T-helper 1 cell treated with Interleukin-12 subunit alpha and Interleukin-12 subunit beta and Interleukin-4 antibody, amounts not matched to agents 30 μg/mL and 1 μg/mL, for 36 hours (primary cell): ENCODE measurements at regions not wholly inside any gene's neighbourhood (a gene's known extent, or its start where the extent isn't known, plus 50 kb on each side); places are given as distances from the start of the nearest gene placed in this dataset.
A peak's percentile ranks its signal among the peaks of the same experiment; 100 is the strongest.
"Not testable (repeated sequence)": the region's sequence is repeated elsewhere in the genome, so short reads cannot be mapped to it uniquely, and the experiment has no call there.

ENCODE experiments used
- H3K27ac Mint-ChIP-seq: one replicate; pipeline ENCODE4 v1.8.0; 2021; ENCODE audit warnings: mild to moderate bottlenecking, mixed read lengths
- H3K27me3 Mint-ChIP-seq: one replicate; pipeline ENCODE4 v1.8.0; 2021; ENCODE audit warnings: low read depth, mixed read lengths
- H3K36me3 Mint-ChIP-seq: one replicate; pipeline ENCODE4 v1.8.0; 2021; ENCODE audit warnings: low read depth, mixed read lengths
- H3K4me1 Mint-ChIP-seq: one replicate; pipeline ENCODE4 v1.8.0; 2021; ENCODE audit warnings: low read depth, mixed read lengths
- H3K4me3 Mint-ChIP-seq: one replicate; pipeline ENCODE4 v1.8.0; 2021; ENCODE audit warnings: mild to moderate bottlenecking, moderate library complexity, mixed read lengths
- H3K9me3 Mint-ChIP-seq: one replicate; pipeline ENCODE4 v1.8.0; 2021; ENCODE audit warnings: mixed read lengths

DNA sequence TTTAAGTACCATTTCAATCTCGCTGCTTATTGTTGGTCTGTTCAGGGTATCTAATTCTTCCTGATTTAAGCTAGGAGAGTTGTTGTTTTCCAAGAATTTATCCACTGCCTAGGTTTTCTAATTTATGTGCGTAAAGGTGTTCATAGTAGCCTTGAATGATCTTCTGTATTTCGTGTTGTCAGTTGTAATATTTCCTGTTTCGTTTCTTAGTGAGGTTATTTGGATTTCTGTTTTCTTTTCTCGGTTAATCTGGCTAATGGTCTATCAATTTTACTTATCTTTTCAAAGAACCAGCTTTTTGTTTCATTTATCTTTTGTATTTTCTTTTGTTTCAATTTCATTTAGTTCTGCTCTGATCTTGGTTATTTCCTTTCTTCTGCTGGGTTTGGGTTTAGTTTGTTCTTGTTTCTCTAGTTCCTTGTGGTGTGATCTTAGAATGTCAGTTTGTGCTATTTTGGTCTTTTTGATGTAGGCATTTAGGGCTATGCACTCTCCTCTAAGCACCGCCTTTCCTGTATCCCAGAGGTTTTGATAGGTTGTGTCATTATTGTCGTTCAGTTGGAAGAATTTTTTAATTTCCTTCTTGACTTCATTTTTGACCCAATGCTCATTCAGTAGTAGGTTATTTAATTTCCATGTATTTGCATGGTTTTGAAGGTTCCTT, 92.5 kb upstream of the CSRP2 start:
- not testable (repeated sequence) for H3K27ac Mint-ChIP-seq, H3K9me3 Mint-ChIP-seq, H3K36me3 Mint-ChIP-seq, H3K27me3 Mint-ChIP-seq, H3K4me1 Mint-ChIP-seq
- H3K4me3 Mint-ChIP-seq, result peak overlapping the region; percentile 11

DNA sequence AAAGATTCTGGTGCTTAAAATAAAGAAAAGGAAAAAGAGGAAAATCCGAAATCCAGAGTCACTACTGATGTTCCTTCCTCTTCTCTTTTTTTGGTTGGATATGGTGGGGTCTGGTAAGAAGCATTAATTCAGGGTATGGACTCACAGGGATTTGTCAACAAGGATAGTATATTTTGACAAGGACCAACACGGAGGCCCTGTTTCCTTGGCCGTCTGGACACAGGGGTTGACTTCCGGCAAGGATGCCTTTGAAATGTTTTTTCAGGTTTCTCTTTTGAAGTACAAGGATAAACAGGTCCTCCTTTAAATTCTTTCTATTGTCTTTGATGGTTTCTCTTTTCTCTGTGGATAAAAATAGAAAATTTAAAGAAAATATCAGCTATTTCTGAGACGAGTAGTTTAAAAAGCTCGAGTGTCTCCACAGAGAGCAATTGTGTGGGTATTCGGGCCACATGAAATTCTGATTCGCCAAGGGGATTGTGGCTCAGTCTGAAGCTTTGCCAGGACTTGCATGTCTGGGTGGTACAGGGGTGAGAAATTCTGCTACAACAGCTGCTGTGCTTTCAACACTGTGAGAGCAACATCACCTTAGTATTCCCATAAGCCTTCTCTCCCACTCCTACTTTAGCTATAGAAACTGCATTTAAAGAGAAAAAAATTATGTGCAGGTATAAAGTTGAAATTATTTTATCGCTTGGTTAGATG, 88.5 kb upstream of the CSRP2 start:
- H3K27ac Mint-ChIP-seq, result no peak overlapping the region
- no peaks in the 10 kb centered on the region for H3K9me3 Mint-ChIP-seq

DNA sequence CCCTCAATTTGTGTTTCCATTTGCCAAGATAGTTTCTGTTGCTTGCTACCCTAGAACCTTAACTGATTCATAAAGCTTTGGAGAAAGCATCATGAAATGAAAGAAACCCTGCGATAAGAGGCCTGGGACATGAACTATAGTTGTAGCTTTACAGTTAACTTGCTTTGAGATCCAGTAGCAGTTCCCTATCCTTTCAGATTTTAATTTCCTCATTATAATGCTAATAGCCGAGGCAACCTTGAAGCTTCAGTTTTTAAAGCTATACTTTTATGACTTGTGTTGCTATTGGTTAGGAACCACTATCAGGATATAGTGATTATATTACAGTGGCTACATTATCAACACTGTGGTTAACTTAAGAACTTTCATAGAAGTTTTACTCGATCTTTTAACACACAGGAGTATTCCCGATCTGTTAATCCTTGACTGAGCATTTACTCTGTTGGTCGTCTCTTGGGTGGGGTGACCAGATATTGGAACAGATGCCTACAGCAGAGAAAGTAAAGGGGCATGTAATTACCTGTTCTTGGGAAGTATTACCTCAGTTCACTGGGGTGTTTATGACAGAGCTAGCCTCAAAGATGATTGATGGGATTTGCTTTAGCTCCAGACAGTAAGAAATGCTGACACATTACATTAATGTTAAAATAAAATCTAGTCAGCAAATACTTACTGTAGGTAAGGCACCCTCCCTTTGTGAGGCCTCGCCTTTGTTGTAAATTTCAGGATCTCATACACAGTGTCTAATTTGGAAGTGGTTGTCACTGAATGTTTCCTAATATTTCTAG, 86.2 kb upstream of the CSRP2 start:
- Mint-ChIP-seq H3K4me1 (no peaks in the 10 kb centered on the region), H3K36me3 (no peaks in the 10 kb centered on the region), H3K27ac (no peak overlapping the region), H3K4me3 (no peak overlapping the region), H3K9me3 (no peaks in the 10 kb centered on the region), H3K27me3 (no peaks in the 10 kb centered on the region)

More for the DNA sequence above, 88.5 kb upstream of the CSRP2 start:
- Mint-ChIP-seq H3K4me1 (peaks cover 5% of the 10 kb centered on the region), H3K4me3 (no peak overlapping the region), H3K27me3 (no peaks in the 10 kb centered on the region), H3K36me3 (no peaks in the 10 kb centered on the region)

DNA sequence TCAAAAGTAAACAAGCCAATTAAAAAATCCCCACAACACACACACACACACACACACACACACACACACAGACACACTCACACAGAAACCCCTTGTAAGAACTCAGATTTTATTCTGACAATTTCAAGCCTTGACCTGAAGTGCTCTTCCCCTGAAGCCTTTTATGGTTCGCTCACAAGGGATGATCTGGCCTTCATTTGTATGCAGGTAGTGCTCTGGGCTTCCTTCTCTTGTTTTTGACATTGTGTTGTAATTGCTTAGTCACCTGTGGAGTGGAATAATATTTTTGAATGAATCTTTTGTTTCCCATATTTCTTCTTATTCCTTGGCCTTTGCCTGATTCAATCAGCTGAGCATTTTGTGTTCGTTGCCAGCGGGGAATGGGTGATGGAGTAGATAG, 83.3 kb upstream of the CSRP2 start:
- no peaks in the 10 kb centered on the region for H3K36me3 Mint-ChIP-seq
- no peaks in the 10 kb centered on the region for H3K4me1 Mint-ChIP-seq
- no peaks in the 10 kb centered on the region for H3K27me3 Mint-ChIP-seq
- no peak overlapping the region for H3K27ac Mint-ChIP-seq
- no peak overlapping the region for H3K4me3 Mint-ChIP-seq
- no peaks in the 10 kb centered on the region for H3K9me3 Mint-ChIP-seq

DNA sequence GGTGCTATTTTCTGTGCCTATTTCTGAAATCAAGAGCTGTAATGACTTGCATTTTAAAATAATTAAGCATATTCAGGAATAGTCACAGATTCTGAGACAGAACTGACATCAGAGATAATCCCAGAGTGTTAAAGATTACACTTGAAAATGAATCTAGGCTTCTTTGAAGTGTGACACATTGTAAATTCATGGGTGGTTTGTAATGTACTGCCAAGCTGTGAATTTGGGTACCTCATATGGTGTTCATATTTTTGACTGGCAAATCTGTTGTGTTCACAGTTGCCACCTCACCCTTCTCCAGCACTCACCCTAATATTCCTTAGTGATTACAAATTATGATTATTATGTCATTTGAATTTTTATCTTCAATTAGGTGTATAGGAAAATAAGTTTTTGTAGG, 78.5 kb upstream of the CSRP2 start:
- Mint-ChIP-seq H3K36me3 (no peaks in the 10 kb centered on the region), H3K27ac (no peak overlapping the region), H3K9me3 (no peaks in the 10 kb centered on the region), H3K4me3 (no peak overlapping the region), H3K4me1 (no peaks in the 10 kb centered on the region), H3K27me3 (peaks cover 10% of the 10 kb centered on the region)

DNA sequence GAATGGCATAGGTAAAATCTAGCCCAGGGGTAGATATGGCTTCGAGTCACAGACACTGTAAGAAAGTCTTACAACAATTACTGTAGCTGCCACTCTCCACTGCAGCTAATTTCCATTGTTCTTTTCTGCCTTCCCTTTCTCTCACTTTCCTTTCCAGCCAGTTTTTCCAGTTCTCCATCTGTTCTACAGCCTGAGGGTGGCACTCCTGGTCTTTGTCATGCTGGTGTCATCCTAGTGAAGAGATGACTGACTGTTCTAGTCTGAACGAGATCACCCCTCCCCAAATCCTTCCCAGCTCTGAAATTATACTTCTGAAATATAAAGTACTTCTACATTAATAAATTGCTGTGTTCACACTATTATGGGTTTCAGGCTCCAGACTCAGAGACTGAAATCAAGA, 74.2 kb upstream of the CSRP2 start:
- no peak overlapping the region for H3K4me3 Mint-ChIP-seq
- no peak overlapping the region for H3K27ac Mint-ChIP-seq
- H3K4me1 Mint-ChIP-seq, result no peaks in the 10 kb centered on the region
- no peaks in the 10 kb centered on the region for H3K36me3 Mint-ChIP-seq
- H3K9me3 Mint-ChIP-seq, result no peaks in the 10 kb centered on the region
- peaks cover 15% of the 10 kb centered on the region for H3K27me3 Mint-ChIP-seq

DNA sequence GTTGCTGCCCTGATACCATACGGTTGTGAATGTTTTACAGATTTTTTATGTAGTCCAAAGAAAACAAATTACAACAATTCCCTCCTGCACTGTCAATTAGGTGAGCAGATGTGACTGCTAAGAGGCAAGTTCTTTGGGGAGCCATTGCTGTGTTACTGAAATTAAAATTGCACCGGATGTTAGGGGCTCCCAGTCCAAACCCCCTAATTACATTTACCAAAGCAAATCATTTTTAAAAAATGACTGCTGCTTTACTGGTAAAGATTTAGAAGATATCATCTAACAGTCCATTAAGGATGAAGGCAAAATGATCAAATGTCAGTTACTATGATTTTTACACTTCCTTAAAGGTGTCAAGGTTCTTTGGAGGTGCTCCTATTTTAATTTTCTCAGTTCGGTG, 70.1 kb upstream of the CSRP2 start:
- no peaks in the 10 kb centered on the region for H3K36me3 Mint-ChIP-seq
- H3K4me3 Mint-ChIP-seq, result no peak overlapping the region
- H3K9me3 Mint-ChIP-seq, result no peaks in the 10 kb centered on the region
- no peak overlapping the region for H3K27ac Mint-ChIP-seq
- no peaks in the 10 kb centered on the region for H3K4me1 Mint-ChIP-seq
- H3K27me3 Mint-ChIP-seq, result peaks cover 9% of the 10 kb centered on the region

DNA sequence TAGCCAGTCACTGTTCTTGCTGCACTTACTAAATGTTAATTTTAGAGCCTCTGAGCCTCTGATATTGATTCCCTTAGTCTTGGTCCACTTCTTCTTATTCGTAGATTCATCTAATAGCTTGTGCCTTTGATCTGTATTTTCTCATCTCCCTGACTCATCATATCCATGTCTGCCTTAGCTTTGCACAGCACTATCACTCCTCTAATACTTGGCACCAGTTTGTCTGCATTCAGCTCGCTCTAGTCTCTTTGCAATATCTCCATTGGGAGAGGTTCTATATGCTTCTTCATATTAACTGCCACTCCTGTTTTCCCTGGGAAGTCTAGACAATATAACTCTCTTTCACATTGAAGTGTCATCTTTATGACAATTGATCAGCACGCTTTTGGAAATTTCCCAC, 68.5 kb upstream of the CSRP2 start:
- Mint-ChIP-seq H3K27ac (no peak overlapping the region), H3K4me1 (no peaks in the 10 kb centered on the region), H3K9me3 (no peaks in the 10 kb centered on the region), H3K27me3 (peaks cover 5% of the 10 kb centered on the region), H3K4me3 (no peak overlapping the region), H3K36me3 (no peaks in the 10 kb centered on the region)

DNA sequence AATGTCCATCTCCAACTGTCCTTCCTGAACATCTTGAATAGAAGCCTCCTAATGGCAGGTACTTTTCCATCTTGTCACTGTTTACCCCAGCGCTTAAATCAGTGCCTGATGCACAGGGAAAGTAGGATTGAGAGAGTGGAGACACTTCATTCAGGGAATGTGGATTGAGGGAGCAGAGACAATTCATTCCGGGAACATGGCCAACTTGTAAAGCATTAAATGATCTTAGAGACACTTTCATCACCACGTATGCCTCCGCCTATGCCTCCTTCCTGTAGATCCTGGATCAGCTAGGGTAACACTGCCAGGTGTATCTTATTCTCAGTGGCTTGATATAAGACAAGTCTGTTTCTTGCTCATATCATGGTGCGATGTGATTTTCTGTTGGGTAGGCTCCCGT, 67.6 kb upstream of the CSRP2 start:
- Mint-ChIP-seq H3K9me3 (no peaks in the 10 kb centered on the region), H3K4me1 (no peaks in the 10 kb centered on the region), H3K4me3 (no peak overlapping the region)

DNA sequence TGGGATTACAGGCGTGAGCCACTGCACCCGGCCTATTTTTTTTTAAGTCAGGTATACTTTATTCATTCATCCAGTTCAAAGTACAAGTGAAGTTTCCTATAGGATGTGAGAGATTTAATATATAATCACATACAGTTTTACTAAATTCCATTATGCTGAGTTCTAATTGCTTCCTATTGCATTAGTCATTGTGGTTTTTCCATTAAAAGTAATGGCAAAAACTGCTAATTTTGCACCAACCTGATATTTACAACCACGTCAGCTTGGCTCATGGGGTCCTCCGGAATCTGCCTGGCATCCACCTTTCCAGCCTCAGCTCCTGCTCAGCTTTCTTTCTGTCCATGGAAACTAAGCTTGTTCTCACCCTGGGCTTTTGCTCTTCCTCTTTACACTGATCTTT, 67.0 kb upstream of the CSRP2 start:
- no peaks in the 10 kb centered on the region for H3K36me3 Mint-ChIP-seq
- no peak overlapping the region for H3K27ac Mint-ChIP-seq
- no peaks in the 10 kb centered on the region for H3K27me3 Mint-ChIP-seq
- H3K4me3 Mint-ChIP-seq, result no peak overlapping the region
- no peaks in the 10 kb centered on the region for H3K9me3 Mint-ChIP-seq
- H3K4me1 Mint-ChIP-seq, result no peaks in the 10 kb centered on the region

More for the DNA sequence above, 67.6 kb upstream of the CSRP2 start:
- H3K27ac Mint-ChIP-seq, result no peak overlapping the region
- H3K27me3 Mint-ChIP-seq, result no peaks in the 10 kb centered on the region
- no peaks in the 10 kb centered on the region for H3K36me3 Mint-ChIP-seq

DNA sequence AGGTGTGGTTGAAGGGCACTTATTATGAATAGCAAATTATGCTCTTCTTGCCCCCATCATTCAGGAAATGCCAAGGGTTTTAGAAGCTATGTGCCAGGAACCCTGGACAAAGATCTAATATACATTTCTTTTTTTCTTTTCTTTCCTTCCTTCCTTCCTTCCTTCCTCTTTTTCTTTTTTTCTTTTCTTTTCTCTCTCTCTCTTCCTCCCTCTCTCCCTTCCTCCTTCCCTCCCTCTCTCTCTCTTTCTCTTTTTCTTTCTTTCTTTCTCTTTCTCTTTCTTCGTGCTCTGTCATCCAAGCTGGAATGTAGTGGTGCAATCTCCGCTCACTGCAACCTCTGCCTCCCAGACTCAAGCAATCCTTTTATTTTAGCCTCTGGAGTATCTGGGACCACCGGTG, 66.1 kb upstream of the CSRP2 start:
- no peaks in the 10 kb centered on the region for H3K4me1 Mint-ChIP-seq
- no peaks in the 10 kb centered on the region for H3K27me3 Mint-ChIP-seq
- no peaks in the 10 kb centered on the region for H3K36me3 Mint-ChIP-seq
- no peak overlapping the region for H3K4me3 Mint-ChIP-seq
- no peak overlapping the region for H3K27ac Mint-ChIP-seq
- no peaks in the 10 kb centered on the region for H3K9me3 Mint-ChIP-seq

DNA sequence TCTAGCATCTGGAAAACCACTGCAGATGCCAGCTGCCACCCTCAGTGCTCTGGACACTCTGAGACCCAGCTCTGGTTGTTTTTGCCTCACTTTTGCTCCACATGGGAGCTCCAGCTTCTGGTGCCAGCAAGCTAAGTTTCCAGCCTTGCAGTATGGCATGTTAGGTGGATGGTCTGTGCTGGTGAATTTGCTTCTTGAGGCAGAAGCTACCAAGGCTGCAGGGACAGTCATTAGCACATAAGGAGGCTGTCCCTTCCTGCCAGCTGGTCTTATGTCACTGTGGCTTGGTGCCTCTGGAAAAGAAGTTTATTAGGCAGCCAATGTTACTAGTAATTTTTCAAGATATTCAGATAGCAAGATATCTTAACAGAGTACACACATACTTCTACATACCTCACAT, 64.2 kb upstream of the CSRP2 start:
- H3K9me3 Mint-ChIP-seq, result no peaks in the 10 kb centered on the region
- peaks cover 5% of the 10 kb centered on the region for H3K27me3 Mint-ChIP-seq
- H3K36me3 Mint-ChIP-seq, result no peaks in the 10 kb centered on the region
- no peaks in the 10 kb centered on the region for H3K4me1 Mint-ChIP-seq
- no peak overlapping the region for H3K4me3 Mint-ChIP-seq
- H3K27ac Mint-ChIP-seq, result no peak overlapping the region

DNA sequence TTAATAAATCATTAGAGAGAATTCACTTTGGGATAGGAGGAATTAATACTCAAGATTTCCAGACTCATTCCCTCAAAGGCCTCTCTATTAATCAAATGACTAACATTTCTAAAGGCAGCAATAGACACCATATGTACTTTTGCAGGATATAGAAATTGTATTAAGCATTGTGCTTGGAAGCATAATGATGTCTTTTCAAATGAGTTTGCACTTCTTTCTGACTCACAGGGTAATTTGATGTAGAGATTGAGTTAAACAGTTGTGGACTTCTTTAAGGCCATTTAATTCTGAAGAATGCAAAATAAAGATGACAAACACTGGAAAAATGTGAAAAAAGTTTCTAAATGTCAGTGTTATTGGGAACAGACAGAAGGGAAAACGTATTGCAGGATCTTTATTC, 63.4 kb upstream of the CSRP2 start:
- Mint-ChIP-seq H3K27ac (no peak overlapping the region), H3K9me3 (no peaks in the 10 kb centered on the region), H3K4me3 (no peak overlapping the region), H3K4me1 (peaks cover 1% of the 10 kb centered on the region), H3K27me3 (peaks cover 5% of the 10 kb centered on the region), H3K36me3 (no peaks in the 10 kb centered on the region)

DNA sequence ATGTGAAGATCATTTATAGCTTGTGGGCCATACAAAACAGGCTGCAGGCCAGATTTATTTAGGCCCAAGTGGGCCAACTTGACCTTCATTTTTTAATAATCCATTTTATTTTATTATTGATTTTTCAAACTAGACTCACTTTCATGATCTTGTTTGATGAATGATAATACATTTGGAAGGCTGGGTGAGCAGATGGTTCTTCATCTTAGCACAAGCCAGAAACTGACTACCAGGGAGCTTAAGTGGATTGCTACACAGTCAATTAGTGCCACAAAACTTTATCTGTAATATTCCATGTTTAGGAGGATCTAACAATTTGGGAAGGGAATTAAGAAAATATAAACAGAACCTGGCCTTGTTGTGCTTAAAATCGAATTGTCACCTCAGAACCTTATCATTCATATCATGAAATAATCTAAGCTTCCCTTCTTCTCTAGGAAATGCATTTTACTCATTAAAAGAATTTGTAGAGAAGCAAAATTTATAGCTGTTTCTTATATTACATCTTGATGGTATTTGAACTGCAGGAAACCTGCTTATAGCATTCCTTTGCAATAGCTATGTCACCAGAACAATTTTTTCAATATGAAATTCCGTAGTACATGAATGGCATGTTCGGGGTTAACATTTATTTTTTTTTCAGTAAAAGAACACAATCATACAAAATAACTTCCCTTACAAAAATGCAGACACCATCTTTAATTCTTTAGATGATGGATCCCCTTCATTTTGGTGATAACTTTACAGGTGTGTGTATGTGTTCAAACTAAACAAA, 62.0 kb upstream of the CSRP2 start:
- Mint-ChIP-seq H3K4me1 (peaks cover 1% of the 10 kb centered on the region), H3K36me3 (no peaks in the 10 kb centered on the region), H3K27me3 (peaks cover 5% of the 10 kb centered on the region), H3K27ac (no peak overlapping the region), H3K4me3 (no peak overlapping the region), H3K9me3 (no peaks in the 10 kb centered on the region)
